ENCODE measurements at regions not wholly inside any gene's neighbourhood (a gene's known extent, or its start where the extent isn't known, plus 50 kb on each side); places are given as distances from the start of the nearest gene placed in this dataset.

GRCh38 chr14:105857826-105858675 is 331.7 kb downstream of the TMEM121 start:
- Histone ChIP-seq H3K4me2 (no peak overlapping the region), H3K9me2 (ENCODE audit: insufficient read depth) (no peaks in the 10 kb centered on the region), H3K4me1 (ENCODE audit: insufficient read depth) (no peaks in the 10 kb centered on the region), H3F3A (replicated peaks; ENCODE audit: low read depth) (no peaks in the 10 kb centered on the region), H2AFZ (no peak overlapping the region), H3K36me3 (ENCODE audit: insufficient read depth) (no peaks in the 10 kb centered on the region), H3K79me2 (replicated peaks; ENCODE audit: insufficient read depth) (no peaks in the 10 kb centered on the region), H3K4me3 (no peak overlapping the region), H3K27ac (ENCODE audit: low read depth) (no peak overlapping the region), H4K20me1 (replicated peaks; ENCODE audit: insufficient read depth) (no peaks in the 10 kb centered on the region), H3K27me3 (ENCODE audit: insufficient read depth) (no peaks in the 10 kb centered on the region)
- Mint-ChIP-seq H3K27me3 (ENCODE audit: insufficient read depth, low read depth, poor library complexity) (peaks cover 10% of the 10 kb centered on the region), H3K4me3 (no peak overlapping the region), H3K9me3 (peaks cover 100% of the 10 kb centered on the region), H3K4me1 (no peaks in the 10 kb centered on the region), H3K27ac (no peak overlapping the region), H3K36me3 (ENCODE audit: low read depth) (peaks cover 49% of the 10 kb centered on the region)
- ATAC-seq: no peak
- DNase-seq (ENCODE audit: low spot score): no peak
- TF ChIP-seq EZH2 (IDR thresholded peaks at IDR 0.05; ENCODE audit: low read depth, unreplicated experiment): no peak

- no peak for ATAC-seq
- no peak for DNase-seq (ENCODE audit: low spot score)
- Mint-ChIP-seq H3K9me3 (peaks cover 100% of the 10 kb centered on the region), H3K4me1 (no peaks in the 10 kb centered on the region), H3K4me3 (no peak overlapping the region), H3K36me3 (ENCODE audit: low read depth) (peaks cover 46% of the 10 kb centered on the region), H3K27ac (no peak overlapping the region), H3K27me3 (ENCODE audit: insufficient read depth, low read depth, poor library complexity) (peaks cover 6% of the 10 kb centered on the region)
- no peaks in the 10 kb centered on the region for H3K36me3 ChIP-seq (ENCODE audit: insufficient read depth)
- no peak overlapping the region for H3K27ac ChIP-seq (ENCODE audit: low read depth)
- no peaks in the 10 kb centered on the region for H4K20me1 ChIP-seq (replicated peaks; ENCODE audit: insufficient read depth)
- no peak overlapping the region for H3K4me3 ChIP-seq
- H3F3A ChIP-seq (replicated peaks; ENCODE audit: low read depth): no peaks in the 10 kb centered on the region
- no peaks in the 10 kb centered on the region for H3K79me2 ChIP-seq (replicated peaks; ENCODE audit: insufficient read depth)
- no peaks in the 10 kb centered on the region for H3K27me3 ChIP-seq (ENCODE audit: insufficient read depth)
- no peaks in the 10 kb centered on the region for H3K4me1 ChIP-seq (ENCODE audit: insufficient read depth)
- H3K9me2 ChIP-seq (ENCODE audit: insufficient read depth): no peaks in the 10 kb centered on the region
- no peak overlapping the region for H2AFZ ChIP-seq
- H3K4me2 ChIP-seq: no peak overlapping the region
- no peak for TF ChIP-seq POLR2AphosphoS5 (IDR thresholded peaks at IDR 0.05; ENCODE audit: low read depth)
- TF ChIP-seq ZNF114 (CRISPR knock-in tag; IDR thresholded peaks at IDR 0.05): no peak
- no peak for TF ChIP-seq CREB1 (CRISPR knock-in tag; IDR thresholded peaks at IDR 0.05; ENCODE audit: low read depth)
- TF ChIP-seq CTCF (conservative IDR thresholded peaks at IDR 0.05; ENCODE audit: low read depth in 2 of 2): no peak
- TF ChIP-seq JUNB (IDR thresholded peaks at IDR 0.05; ENCODE audit: unreplicated experiment): no peak
- TF ChIP-seq NANOG (IDR thresholded peaks at IDR 0.05; ENCODE audit: borderline replicate concordance): no peak
- no peak for TF ChIP-seq STAT1 (IDR thresholded peaks at IDR 0.05; ENCODE audit: unreplicated experiment)
- no peak for TF ChIP-seq EZH2 (IDR thresholded peaks at IDR 0.05; ENCODE audit: low read depth, unreplicated experiment)
- no peak for TF ChIP-seq ZNF331 (CRISPR knock-in tag; IDR thresholded peaks at IDR 0.05; ENCODE audit: low read depth)
- TF ChIP-seq ETS1 (IDR thresholded peaks at IDR 0.05): no peak
- no peak for TF ChIP-seq EZH2phosphoT487 (IDR thresholded peaks at IDR 0.05; ENCODE audit: unreplicated experiment)
- TF ChIP-seq, protein P1, sequence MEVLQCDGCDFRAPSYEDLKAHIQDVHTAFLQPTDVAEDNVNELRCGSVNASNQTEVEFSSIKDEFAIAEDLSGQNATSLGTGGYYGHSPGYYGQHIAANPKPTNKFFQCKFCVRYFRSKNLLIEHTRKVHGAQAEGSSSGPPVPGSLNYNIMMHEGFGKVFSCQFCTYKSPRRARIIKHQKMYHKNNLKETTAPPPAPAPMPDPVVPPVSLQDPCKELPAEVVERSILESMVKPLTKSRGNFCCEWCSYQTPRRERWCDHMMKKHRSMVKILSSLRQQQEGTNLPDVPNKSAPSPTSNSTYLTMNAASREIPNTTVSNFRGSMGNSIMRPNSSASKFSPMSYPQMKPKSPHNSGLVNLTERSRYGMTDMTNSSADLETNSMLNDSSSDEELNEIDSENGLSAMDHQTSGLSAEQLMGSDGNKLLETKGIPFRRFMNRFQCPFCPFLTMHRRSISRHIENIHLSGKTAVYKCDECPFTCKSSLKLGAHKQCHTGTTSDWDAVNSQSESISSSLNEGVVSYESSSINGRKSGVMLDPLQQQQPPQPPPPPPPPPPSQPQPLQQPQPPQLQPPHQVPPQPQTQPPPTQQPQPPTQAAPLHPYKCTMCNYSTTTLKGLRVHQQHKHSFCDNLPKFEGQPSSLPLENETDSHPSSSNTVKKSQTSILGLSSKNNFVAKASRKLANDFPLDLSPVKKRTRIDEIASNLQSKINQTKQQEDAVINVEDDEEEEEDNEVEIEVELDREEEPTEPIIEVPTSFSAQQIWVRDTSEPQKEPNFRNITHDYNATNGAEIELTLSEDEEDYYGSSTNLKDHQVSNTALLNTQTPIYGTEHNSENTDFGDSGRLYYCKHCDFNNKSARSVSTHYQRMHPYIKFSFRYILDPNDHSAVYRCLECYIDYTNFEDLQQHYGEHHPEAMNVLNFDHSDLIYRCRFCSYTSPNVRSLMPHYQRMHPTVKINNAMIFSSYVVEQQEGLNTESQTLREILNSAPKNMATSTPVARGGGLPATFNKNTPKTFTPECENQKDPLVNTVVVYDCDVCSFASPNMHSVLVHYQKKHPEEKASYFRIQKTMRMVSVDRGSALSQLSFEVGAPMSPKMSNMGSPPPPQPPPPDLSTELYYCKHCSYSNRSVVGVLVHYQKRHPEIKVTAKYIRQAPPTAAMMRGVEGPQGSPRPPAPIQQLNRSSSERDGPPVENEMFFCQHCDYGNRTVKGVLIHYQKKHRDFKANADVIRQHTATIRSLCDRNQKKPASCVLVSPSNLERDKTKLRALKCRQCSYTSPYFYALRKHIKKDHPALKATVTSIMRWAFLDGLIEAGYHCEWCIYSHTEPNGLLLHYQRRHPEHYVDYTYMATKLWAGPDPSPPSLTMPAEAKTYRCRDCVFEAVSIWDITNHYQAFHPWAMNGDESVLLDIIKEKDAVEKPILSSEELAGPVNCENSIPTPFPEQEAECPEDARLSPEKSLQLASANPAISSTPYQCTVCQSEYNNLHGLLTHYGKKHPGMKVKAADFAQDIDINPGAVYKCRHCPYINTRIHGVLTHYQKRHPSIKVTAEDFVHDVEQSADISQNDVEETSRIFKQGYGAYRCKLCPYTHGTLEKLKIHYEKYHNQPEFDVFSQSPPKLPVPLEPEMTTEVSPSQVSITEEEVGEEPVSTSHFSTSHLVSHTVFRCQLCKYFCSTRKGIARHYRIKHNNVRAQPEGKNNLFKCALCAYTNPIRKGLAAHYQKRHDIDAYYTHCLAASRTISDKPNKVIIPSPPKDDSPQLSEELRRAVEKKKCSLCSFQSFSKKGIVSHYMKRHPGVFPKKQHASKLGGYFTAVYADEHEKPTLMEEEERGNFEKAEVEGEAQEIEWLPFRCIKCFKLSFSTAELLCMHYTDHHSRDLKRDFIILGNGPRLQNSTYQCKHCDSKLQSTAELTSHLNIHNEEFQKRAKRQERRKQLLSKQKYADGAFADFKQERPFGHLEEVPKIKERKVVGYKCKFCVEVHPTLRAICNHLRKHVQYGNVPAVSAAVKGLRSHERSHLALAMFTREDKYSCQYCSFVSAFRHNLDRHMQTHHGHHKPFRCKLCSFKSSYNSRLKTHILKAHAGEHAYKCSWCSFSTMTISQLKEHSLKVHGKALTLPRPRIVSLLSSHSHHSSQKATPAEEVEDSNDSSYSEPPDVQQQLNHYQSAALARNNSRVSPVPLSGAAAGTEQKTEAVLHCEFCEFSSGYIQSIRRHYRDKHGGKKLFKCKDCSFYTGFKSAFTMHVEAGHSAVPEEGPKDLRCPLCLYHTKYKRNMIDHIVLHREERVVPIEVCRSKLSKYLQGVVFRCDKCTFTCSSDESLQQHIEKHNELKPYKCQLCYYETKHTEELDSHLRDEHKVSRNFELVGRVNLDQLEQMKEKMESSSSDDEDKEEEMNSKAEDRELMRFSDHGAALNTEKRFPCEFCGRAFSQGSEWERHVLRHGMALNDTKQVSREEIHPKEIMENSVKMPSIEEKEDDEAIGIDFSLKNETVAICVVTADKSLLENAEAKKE (CRISPR knock-in tag; IDR thresholded peaks at IDR 0.05): no peak
Measured at GRCh38 chr14:105858676-105859025, 332.3 kb downstream of the TMEM121 start.
